ENCODE measurements at regions not wholly inside any gene's neighbourhood (a gene's known extent, or its start where the extent isn't known, plus 50 kb on each side); places are given as distances from the start of the nearest gene placed in this dataset.

DNA sequence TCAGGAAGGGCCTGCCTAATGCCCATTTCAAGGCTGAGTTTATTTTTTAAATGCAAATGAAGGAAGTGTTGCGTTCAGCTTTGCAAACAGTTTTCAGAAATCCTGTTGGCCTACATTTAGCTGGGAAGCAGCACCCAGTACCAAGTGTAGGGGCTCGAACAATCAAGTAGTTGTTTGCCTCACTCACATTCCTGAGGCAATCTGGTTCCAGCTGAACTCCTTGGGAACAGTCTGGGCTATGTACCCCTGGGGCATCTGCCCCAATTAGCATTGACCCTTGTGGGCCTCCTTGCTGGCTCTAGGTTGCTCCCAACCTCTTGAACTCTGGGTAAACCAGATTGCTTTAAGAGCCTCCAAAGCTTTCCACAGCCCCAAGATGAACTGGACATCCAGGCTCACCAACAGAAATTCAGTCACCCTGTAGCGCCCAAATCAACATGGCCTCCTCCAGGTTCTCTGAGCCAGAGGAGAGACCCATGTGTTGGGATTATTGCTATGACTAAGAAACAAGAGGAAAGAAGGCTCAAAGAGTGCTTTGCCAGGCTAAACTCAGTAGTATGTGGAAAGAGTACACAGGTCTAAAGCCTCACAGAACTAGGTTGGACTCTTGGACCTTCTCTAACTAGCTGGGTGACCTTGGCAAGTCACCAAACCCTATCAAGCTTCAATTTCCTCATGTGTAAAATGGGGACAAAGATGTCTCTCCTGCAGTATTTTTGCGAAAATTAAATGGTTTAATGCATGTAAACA, 532.7 kb downstream of the SOX2 start:
- TF ChIP-seq, protein P1, sequence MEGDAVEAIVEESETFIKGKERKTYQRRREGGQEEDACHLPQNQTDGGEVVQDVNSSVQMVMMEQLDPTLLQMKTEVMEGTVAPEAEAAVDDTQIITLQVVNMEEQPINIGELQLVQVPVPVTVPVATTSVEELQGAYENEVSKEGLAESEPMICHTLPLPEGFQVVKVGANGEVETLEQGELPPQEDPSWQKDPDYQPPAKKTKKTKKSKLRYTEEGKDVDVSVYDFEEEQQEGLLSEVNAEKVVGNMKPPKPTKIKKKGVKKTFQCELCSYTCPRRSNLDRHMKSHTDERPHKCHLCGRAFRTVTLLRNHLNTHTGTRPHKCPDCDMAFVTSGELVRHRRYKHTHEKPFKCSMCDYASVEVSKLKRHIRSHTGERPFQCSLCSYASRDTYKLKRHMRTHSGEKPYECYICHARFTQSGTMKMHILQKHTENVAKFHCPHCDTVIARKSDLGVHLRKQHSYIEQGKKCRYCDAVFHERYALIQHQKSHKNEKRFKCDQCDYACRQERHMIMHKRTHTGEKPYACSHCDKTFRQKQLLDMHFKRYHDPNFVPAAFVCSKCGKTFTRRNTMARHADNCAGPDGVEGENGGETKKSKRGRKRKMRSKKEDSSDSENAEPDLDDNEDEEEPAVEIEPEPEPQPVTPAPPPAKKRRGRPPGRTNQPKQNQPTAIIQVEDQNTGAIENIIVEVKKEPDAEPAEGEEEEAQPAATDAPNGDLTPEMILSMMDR (IDR thresholded peaks at IDR 0.05; ENCODE audit: low read depth, low read length, poor library complexity, severe bottlenecking): no peak
- no peak for TF ChIP-seq EZH2phosphoT487 (IDR thresholded peaks at IDR 0.05; ENCODE audit: borderline replicate concordance, low read length)
